IMR-90 (cell line): ENCODE measurements at regions not wholly inside any gene's neighbourhood (a gene's known extent, or its start where the extent isn't known, plus 50 kb on each side); places are given as distances from the start of the nearest gene placed in this dataset.

ENCODE experiments used
- ATAC-seq: fragments of 200-7000 bp; cut with Tn5 transposase; 2 replicates; pipeline ENCODE4 v1.9.1; 2020; ENCODE audit warnings: low read depth, mild to moderate bottlenecking, moderate library complexity
- BruUV-seq: library from RNA; stranded (reverse); fragments of 400-500 nt; replicated peaks from 2 replicates; lab custom pipeline; 2021; lab: Mats Ljungman, UMichigan
- CTCF ChIA-PET: fragments of 300-600 bp; formaldehyde crosslinking; extraction: SDS; loops from one replicate; lab custom pipeline; 2021; ENCODE audit warnings: antibody characterized with exemption; lab: Yijun Ruan, JAX
- POLR2A ChIA-PET: fragments of 300-600 bp; sonication (Branson Sonifier 250); formaldehyde crosslinking; loops from one replicate; lab custom pipeline; 2022; ENCODE audit warnings: antibody characterized with exemption; ENCODE audit not compliant: unreplicated experiment; lab: Charles Lee
- DNase-seq: peaks from one replicate; pipeline ENCODE4 v3.0.0; 2013
- H2AFZ ChIP-seq: replicated peaks from 2 replicates; pipeline ENCODE3; 2013; ENCODE audit warnings: low read length, mild to moderate bottlenecking; ENCODE audit not compliant: poor library complexity
- H2AK5ac ChIP-seq: 2 replicates; pipeline ENCODE4 v1.6.1; 2013; ENCODE audit warnings: low read depth, low read length, inconsistent platforms
- H2AK9ac ChIP-seq: replicated peaks from 2 replicates; pipeline ENCODE3; 2013; ENCODE audit warnings: mild to moderate bottlenecking, low read depth, low read length, moderate library complexity; ENCODE audit not compliant: poor library complexity
- H2BK120ac ChIP-seq: 2 replicates; pipeline ENCODE4 v1.6.1; 2013; ENCODE audit warnings: low read depth, low read length, inconsistent platforms
- H2BK15ac ChIP-seq: 3 replicates; pipeline ENCODE4 v1.6.1; 2013; ENCODE audit warnings: low read depth, low read length, inconsistent platforms
- H2BK20ac ChIP-seq: 2 replicates; pipeline ENCODE4 v1.6.1; 2013; ENCODE audit warnings: low read depth, mild to moderate bottlenecking, inconsistent platforms, low read length, moderate library complexity
- H2BK5ac ChIP-seq: 2 replicates; pipeline ENCODE4 v1.6.1; 2013; ENCODE audit warnings: mild to moderate bottlenecking, low read depth, low read length, inconsistent platforms; ENCODE audit not compliant: poor library complexity, severe bottlenecking
- H3K14ac ChIP-seq: replicated peaks from 2 replicates; pipeline ENCODE4 v1.6.1; 2013; ENCODE audit warnings: low read depth, low read length, inconsistent platforms
- H3K18ac ChIP-seq: 2 replicates; pipeline ENCODE4 v1.6.1; 2013; ENCODE audit warnings: low read depth, low read length, control low read depth
- H3K23ac ChIP-seq: 2 replicates; pipeline ENCODE4 v1.6.1; 2013; ENCODE audit warnings: low read depth, low read length, inconsistent platforms
- H3K27ac ChIP-seq: 2 replicates; pipeline ENCODE4 v1.5.1; 2013; ENCODE audit warnings: mild to moderate bottlenecking, control low read depth, low read length; ENCODE audit not compliant: insufficient read depth
- H3K27me3 ChIP-seq: 2 replicates; pipeline ENCODE4 v1.6.1; 2013; ENCODE audit warnings: low read length; ENCODE audit not compliant: control insufficient read depth, insufficient read depth
- H3K36me3 ChIP-seq: 2 replicates; pipeline ENCODE4 v1.6.1; 2013; ENCODE audit warnings: low read length, mixed read lengths; ENCODE audit not compliant: control insufficient read depth, insufficient read depth
- H3K4ac ChIP-seq: 2 replicates; pipeline ENCODE4 v1.6.1; 2013; ENCODE audit warnings: low read depth, low read length, inconsistent platforms
- H3K4me1 ChIP-seq: 2 replicates; pipeline ENCODE4 v1.6.1; 2013; ENCODE audit warnings: low read length, mixed read lengths; ENCODE audit not compliant: control insufficient read depth, insufficient read depth
- H3K4me2 ChIP-seq: 2 replicates; pipeline ENCODE4 v1.6.1; 2013; ENCODE audit warnings: low read depth, mild to moderate bottlenecking, control low read depth, low read length, moderate library complexity
- H3K4me3 ChIP-seq: 2 replicates; pipeline ENCODE4 v1.5.1; 2013; ENCODE audit warnings: low read depth, mild to moderate bottlenecking, control low read depth, low read length, moderate library complexity; ENCODE audit not compliant: insufficient read depth
- H3K56ac ChIP-seq: 2 replicates; pipeline ENCODE4 v1.6.1; 2013; ENCODE audit warnings: low read length, inconsistent platforms; ENCODE audit not compliant: insufficient read depth; ENCODE audit errors: extremely low read depth
- H3K79me1 ChIP-seq, 2 experiments: 2 replicates each; pipeline ENCODE4 v1.6.1; 2013; ENCODE audit warnings: low read length in 2 of 2, inconsistent platforms in 1 of 2, low read depth in 1 of 2
- H3K9ac ChIP-seq: 2 replicates; pipeline ENCODE4 v1.6.1; 2013; ENCODE audit warnings: low read depth, low read length, control low read depth
- H3K9me1 ChIP-seq: 2 replicates; pipeline ENCODE4 v1.6.1; 2013; ENCODE audit warnings: low read length, inconsistent platforms; ENCODE audit not compliant: insufficient read depth
- H3K9me3 ChIP-seq: 2 replicates; pipeline ENCODE4 v1.6.1; 2013; ENCODE audit warnings: low read length; ENCODE audit not compliant: control insufficient read depth, insufficient read depth
- H4K20me1 ChIP-seq: 2 replicates; pipeline ENCODE4 v1.6.1; 2013; ENCODE audit warnings: low read length, inconsistent platforms; ENCODE audit not compliant: insufficient read depth
- H4K5ac ChIP-seq: 2 replicates; pipeline ENCODE4 v1.6.1; 2013; ENCODE audit warnings: mild to moderate bottlenecking, low read depth, low read length, control low read depth
- H4K8ac ChIP-seq, 2 experiments: 2 replicates each; pipeline ENCODE4 v1.6.1; 2013; ENCODE audit warnings: low read depth in 2 of 2, low read length in 2 of 2, control low read depth in 1 of 2, inconsistent platforms in 1 of 2
- H4K91ac ChIP-seq: 2 replicates; pipeline ENCODE4 v1.6.1; 2013; ENCODE audit warnings: low read depth, low read length, inconsistent platforms; ENCODE audit not compliant: insufficient read depth
- CEBPB ChIP-seq: IDR thresholded peaks from 2 replicates; pipeline ENCODE4 v1.6.1; 2012; ENCODE audit warnings: low read depth, low read length, improper control_type of control experiment
- CTCF ChIP-seq: conservative IDR thresholded peaks from 2 replicates; pipeline ENCODE4 v1.5.1; 2012; ENCODE audit warnings: mild to moderate bottlenecking, low read depth, low read length, improper control_type of control experiment
- MAFK ChIP-seq: IDR thresholded peaks from 2 replicates; pipeline ENCODE4 v1.6.1; 2012; ENCODE audit warnings: low read depth, low read length, improper control_type of control experiment
- MXI1 ChIP-seq: IDR thresholded peaks from 2 replicates; pipeline ENCODE4 v1.6.1; 2012; ENCODE audit warnings: low read depth, mild to moderate bottlenecking, low read length, moderate library complexity, borderline replicate concordance
- POLR2A ChIP-seq: IDR thresholded peaks from 2 replicates; pipeline ENCODE4 v1.6.1; 2012; ENCODE audit warnings: mild to moderate bottlenecking, low read depth, low read length
- RCOR1 ChIP-seq: IDR thresholded peaks from 2 replicates; pipeline ENCODE4 v1.6.1; 2012; ENCODE audit warnings: mild to moderate bottlenecking, low read length, improper control_type of control experiment; ENCODE audit not compliant: insufficient replicate concordance
- RFX5 ChIP-seq: IDR thresholded peaks from 2 replicates; pipeline ENCODE4 v1.8.0; 2012; ENCODE audit warnings: low read depth, mild to moderate bottlenecking, low read length, moderate library complexity
- USF2 ChIP-seq: fragments of 150-350 bp; IDR thresholded peaks from 2 replicates; pipeline ENCODE4 v1.6.1; 2017; ENCODE audit warnings: mild to moderate bottlenecking, antibody characterized with exemption, low read length, low read depth
- WGBS, 2 experiments: methylation state at CpG; one replicate each; pipeline versions ENCODE4 v1.1.5 to v1.1.7; 2013; ENCODE audit warnings: missing lambda C conversion rate in 2 of 2; ENCODE audit not compliant: insufficient read length in 1 of 2; ENCODE audit errors: extremely low coverage in 2 of 2; 5-methylcytosine and 5-hydroxymethylcytosine counted together
- dilution Hi-C: fragments of 300-500 bp; cut with HindIII; formaldehyde crosslinking; loops from one replicate; pipeline ENCODE4 v1.14.3; 2018; ENCODE audit warnings: low sequenced_read_pairs; ENCODE audit not compliant: unreplicated experiment
- in situ Hi-C: fragments of 300-500 bp; cut with MboI; formaldehyde crosslinking; loops from 3 replicates; pipeline ENCODE4 v1.14.3; 2019; ENCODE audit warnings: low sequenced_read_pairs, inconsistent platforms, mixed read lengths
- intact Hi-C: fragments of 100-400 bp; cut with micrococcal nuclease; formaldehyde crosslinking; loops from 2 replicates; pipeline ENCODE4 v1.10.0; 2022

GRCh38 chr3:101989578-101990200, 140.4 kb downstream of the NFKBIZ start:
- Histone ChIP-seq H3K79me1 (no peaks in the 10 kb centered on the region), H3K18ac (no peak overlapping the region), H3K56ac (no peak overlapping the region), H2BK120ac (no peak overlapping the region), H2BK20ac (no peak overlapping the region), H3K9me1 (no peaks in the 10 kb centered on the region), H2BK5ac (no peak overlapping the region), H4K5ac (no peak overlapping the region), H3K4ac (no peak overlapping the region), H3K9me3 (no peaks in the 10 kb centered on the region), H4K91ac (no peak overlapping the region), H3K36me3 (no peaks in the 10 kb centered on the region), H2AK5ac (no peak overlapping the region), H3K4me3 (no peak overlapping the region), H3K27me3 (no peaks in the 10 kb centered on the region), H4K8ac (no peak overlapping the region), H3K9ac (no peak overlapping the region), H4K20me1 (no peaks in the 10 kb centered on the region), H3K4me2 (no peak overlapping the region), H3K4me1 (peaks cover 5% of the 10 kb centered on the region), H2AFZ (no peak overlapping the region), H3K27ac (no peak overlapping the region), H2AK9ac (no peak overlapping the region), H3K23ac (no peak overlapping the region), H3K14ac (no peak overlapping the region), H2BK15ac (no peak overlapping the region)
- dilution Hi-C loops (no loop called here), in situ Hi-C loops (no loop called here), intact Hi-C loops (no loop called here)
- no peak for ATAC-seq
- BruUV-seq, result no TSS peak
- no peak for DNase-seq
- no CpG with 5 or more reads among the region's 5 CpGs for WGBS, 2 experiments
- CTCF ChIA-PET, result interaction anchor here (0.6 to 1.3 kb wide), 3 partner anchors 13 to 424 kb away, joined by 3 read pairs; no protein-coding TSS in a partner anchor
- TF ChIP-seq MXI1, result no peak
- no peak for TF ChIP-seq RCOR1
- TF ChIP-seq POLR2A, result no peak
- no peak for TF ChIP-seq MAFK
- no peak for TF ChIP-seq CTCF
- TF ChIP-seq USF2, result no peak
- TF ChIP-seq RFX5, result no peak
- no peak for TF ChIP-seq CEBPB
- POLR2A ChIA-PET, result no interaction called here
